Mucosa of gallbladder (tissue), 1 donor: ENCODE measurements at regions not wholly inside any gene's neighbourhood (a gene's known extent, or its start where the extent isn't known, plus 50 kb on each side); places are given as distances from the start of the nearest gene placed in this dataset.
A peak's percentile ranks its signal among the peaks of the same experiment; 100 is the strongest.

Experiments
- DNase-seq: peaks from one replicate; pipeline ENCODE4 v3.0.0-alpha.2; 2020; ENCODE audit warnings: low spot score
- donor health status: DM: no; HTN: no; CAD: no.

GRCh38 chr20:52921340-52921739 is 50.8 kb upstream of the TSHZ2 start:
- no peak for DNase-seq

GRCh38 chr20:52918311-52918710 is 53.8 kb upstream of the TSHZ2 start:
- no peak for DNase-seq

- no peak for DNase-seq
Measured at GRCh38 chr20:52915564-52915963, 56.6 kb upstream of the TSHZ2 start.

GRCh38 chr20:52914870-52915269 is 57.3 kb upstream of the TSHZ2 start:
- DNase-seq = no peak

- DNase-seq = peak; percentile 10
Measured at GRCh38 chr20:52913650-52914387, 58.3 kb upstream of the TSHZ2 start.

GRCh38 chr20:52905241-52905994 is 66.7 kb upstream of the TSHZ2 start:
- no peak for DNase-seq

- DNase-seq = no peak
Measured at GRCh38 chr20:52904837-52905236, 67.3 kb upstream of the TSHZ2 start.

- DNase-seq = no peak
Measured at GRCh38 chr20:52899041-52899608, 73.0 kb upstream of the TSHZ2 start.

- DNase-seq = no peak
Measured at GRCh38 chr20:52896348-52896747, 75.8 kb upstream of the TSHZ2 start.

GRCh38 chr20:52895701-52896100 is 76.5 kb upstream of the TSHZ2 start:
- DNase-seq = no peak

- DNase-seq = no peak
Measured at GRCh38 chr20:52895235-52895634, 76.9 kb upstream of the TSHZ2 start.

- no peak for DNase-seq
Measured at GRCh38 chr20:52893498-52893897, 78.7 kb upstream of the TSHZ2 start.

GRCh38 chr20:52892023-52892422 is 80.1 kb upstream of the TSHZ2 start:
- no peak for DNase-seq

- no peak for DNase-seq
Measured at GRCh38 chr20:52890130-52890529, 82.0 kb upstream of the TSHZ2 start.

- DNase-seq = no peak
Measured at GRCh38 chr20:52889225-52889624, 82.9 kb upstream of the TSHZ2 start.

- no peak for DNase-seq
Measured at GRCh38 chr20:52888096-52888495, 84.1 kb upstream of the TSHZ2 start.

- no peak for DNase-seq
Measured at GRCh38 chr20:52880997-52881396, 91.2 kb upstream of the TSHZ2 start.

GRCh38 chr20:52880259-52880658 is 91.9 kb upstream of the TSHZ2 start:
- DNase-seq = no peak

- no peak for DNase-seq
Measured at GRCh38 chr20:52874241-52874640, 97.9 kb upstream of the TSHZ2 start.

- DNase-seq = no peak
Measured at GRCh38 chr20:52869698-52870501, 102.3 kb upstream of the TSHZ2 start.

GRCh38 chr20:52869276-52869675 is 102.9 kb upstream of the TSHZ2 start:
- no peak for DNase-seq

- DNase-seq = no peak
Measured at GRCh38 chr20:52867305-52867704, 104.9 kb upstream of the TSHZ2 start.
